ENCODE measurements at regions not wholly inside any gene's neighbourhood (a gene's known extent, or its start where the extent isn't known, plus 50 kb on each side); places are given as distances from the start of the nearest gene placed in this dataset.

DNA sequence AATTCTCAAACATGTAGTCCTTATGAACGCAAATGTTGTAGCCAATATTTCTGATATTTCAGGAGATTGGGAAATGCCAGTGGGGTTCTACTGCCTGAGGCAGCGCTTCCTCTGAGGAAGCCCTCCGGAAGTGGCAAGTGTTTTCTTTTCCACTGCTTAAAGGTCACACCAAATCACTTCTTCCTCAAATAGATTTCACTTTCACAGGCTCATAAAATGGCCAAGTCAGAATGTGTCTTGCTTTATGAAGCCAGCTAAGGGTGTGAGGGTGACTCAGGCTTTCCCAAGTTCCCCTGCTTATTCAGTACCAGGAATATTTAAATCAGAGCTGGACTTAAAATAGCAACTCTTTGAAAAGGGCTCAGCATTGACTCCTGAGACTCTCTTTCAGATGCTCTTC is 514.2 kb upstream of the DIPK2B start:
- Histone ChIP-seq H3K9ac (replicated peaks; ENCODE audit: extremely low read depth, insufficient read depth, low read length) (peak overlapping the region; percentile 66), H2AFZ (ENCODE audit: low read depth, low read length) (no peak overlapping the region), H3K79me2 (ENCODE audit: control insufficient read depth, insufficient read depth, low read length) (peaks cover 2% of the 10 kb centered on the region), H3K27ac (ENCODE audit: insufficient read depth, low read depth, low read length) (peak overlapping the region; percentile 98), H3K4me2 (ENCODE audit: insufficient read depth, low read length) (peak overlapping the region; percentile 59), H3K4me1 (ENCODE audit: control insufficient read depth, extremely low read depth, insufficient read depth, low read length) (peaks cover 75% of the 10 kb centered on the region), H3K4me3 (replicated peaks in 1 of 3; ENCODE audit: insufficient read depth in 1 of 3, low read depth in 1 of 3, low read length in 3 of 3) (no peak overlapping the region), H3K27me3 (ENCODE audit: control insufficient read depth in 2 of 2, insufficient read depth in 2 of 2, low read length in 2 of 2) (no peaks in the 10 kb centered on the region), H4K20me1 (replicated peaks; ENCODE audit: control insufficient read depth, extremely low read depth, insufficient read depth, low read length) (no peaks in the 10 kb centered on the region), H3K9me3 (replicated peaks; ENCODE audit: control insufficient read depth, insufficient read depth, low read length) (no peaks in the 10 kb centered on the region), H3K9me1 (replicated peaks; ENCODE audit: control insufficient read depth, extremely low read depth, insufficient read depth, low read length) (no peaks in the 10 kb centered on the region), H3K36me3 (ENCODE audit: control insufficient read depth in 2 of 2, extremely low read depth in 1 of 2, insufficient read depth in 2 of 2, low read length in 2 of 2) (no peaks in the 10 kb centered on the region)
- dilution Hi-C loops (cut with MboI; ENCODE audit: extremely low pct_ligation_motif_present, low sequenced_read_pairs) (no loop called here), intact Hi-C loops (cut with micrococcal nuclease) (loop anchor here (1.0 to 5.0 kb wide), 6 partner anchors 18 to 612 kb away; partner anchors contain the start of gene DIPK2B)
- TF ChIP-seq, protein P1, sequence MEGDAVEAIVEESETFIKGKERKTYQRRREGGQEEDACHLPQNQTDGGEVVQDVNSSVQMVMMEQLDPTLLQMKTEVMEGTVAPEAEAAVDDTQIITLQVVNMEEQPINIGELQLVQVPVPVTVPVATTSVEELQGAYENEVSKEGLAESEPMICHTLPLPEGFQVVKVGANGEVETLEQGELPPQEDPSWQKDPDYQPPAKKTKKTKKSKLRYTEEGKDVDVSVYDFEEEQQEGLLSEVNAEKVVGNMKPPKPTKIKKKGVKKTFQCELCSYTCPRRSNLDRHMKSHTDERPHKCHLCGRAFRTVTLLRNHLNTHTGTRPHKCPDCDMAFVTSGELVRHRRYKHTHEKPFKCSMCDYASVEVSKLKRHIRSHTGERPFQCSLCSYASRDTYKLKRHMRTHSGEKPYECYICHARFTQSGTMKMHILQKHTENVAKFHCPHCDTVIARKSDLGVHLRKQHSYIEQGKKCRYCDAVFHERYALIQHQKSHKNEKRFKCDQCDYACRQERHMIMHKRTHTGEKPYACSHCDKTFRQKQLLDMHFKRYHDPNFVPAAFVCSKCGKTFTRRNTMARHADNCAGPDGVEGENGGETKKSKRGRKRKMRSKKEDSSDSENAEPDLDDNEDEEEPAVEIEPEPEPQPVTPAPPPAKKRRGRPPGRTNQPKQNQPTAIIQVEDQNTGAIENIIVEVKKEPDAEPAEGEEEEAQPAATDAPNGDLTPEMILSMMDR (IDR thresholded peaks at IDR 0.05; ENCODE audit: extremely low read depth in 1 of 2, insufficient read depth in 1 of 2, low read depth in 1 of 2, low read length in 2 of 2), result no peak
- TF ChIP-seq POLR2AphosphoS5 (IDR thresholded peaks at IDR 0.05; ENCODE audit: insufficient read depth, low read depth, low read length) (peak; percentile 44), MAX (IDR thresholded peaks at IDR 0.05; ENCODE audit: insufficient read depth, insufficient read length) (no peak), GATA2 (IDR thresholded peaks at IDR 0.05; ENCODE audit: insufficient read depth, insufficient read length, low read depth, low read length) (peak; percentile 56), MYC (IDR thresholded peaks at IDR 0.05; ENCODE audit: low read depth, low read length) (no peak), EZH2 (IDR thresholded peaks at IDR 0.05; ENCODE audit: borderline replicate concordance, low read depth, low read length, severe bottlenecking) (no peak), JUN (IDR thresholded peaks at IDR 0.05; ENCODE audit: borderline replicate concordance, insufficient read depth, insufficient read length, low read depth) (peak; percentile 53), FOS (IDR thresholded peaks at IDR 0.05; ENCODE audit: borderline replicate concordance, insufficient read depth, low read length) (peak; percentile 82), POLR2A (IDR thresholded peaks at IDR 0.05; ENCODE audit: low read depth, low read length) (no peak)
- BruUV-seq (replicated peaks), result no TSS peak
- FAIRE-seq (peak; percentile 88), DNase-seq (ENCODE audit: low read depth, low spot score) (peak; percentile 81)
- POLR2A ChIA-PET, result interaction anchor here (1.3 kb wide), 1 partner anchor 55 kb away, joined by 8 read pairs; no protein-coding TSS in a partner anchor
- CTCF ChIA-PET, result interaction anchor here (1.2 to 1.6 kb wide), 4 partner anchors 28 to 393 kb away, joined by 4 read pairs; no protein-coding TSS in a partner anchor
